Endodermal cell (in vitro differentiated cells): ENCODE measurements at regions not wholly inside any gene's neighbourhood (a gene's known extent, or its start where the extent isn't known, plus 50 kb on each side); places are given as distances from the start of the nearest gene placed in this dataset.

Experiments used
- DNase-seq: peaks from one replicate; pipeline ENCODE4 v3.0.0-alpha.2; 2017
- H3K27ac ChIP-seq: 2 replicates; pipeline ENCODE4 v1.5.1; 2013; ENCODE audit warnings: mild to moderate bottlenecking, low read depth, low read length, moderate library complexity
- H3K27me3 ChIP-seq: 2 replicates; pipeline ENCODE4 v1.6.1; 2013; ENCODE audit warnings: mild to moderate bottlenecking, low read length, moderate library complexity; ENCODE audit not compliant: insufficient read depth, control insufficient read depth, poor library complexity, severe bottlenecking
- H3K36me3 ChIP-seq: 2 replicates; pipeline ENCODE4 v1.7.0; 2013; ENCODE audit warnings: mild to moderate bottlenecking, low read length, moderate library complexity; ENCODE audit not compliant: control insufficient read depth, insufficient read depth
- H3K4me1 ChIP-seq: one replicate; pipeline ENCODE4 v1.7.0; 2013; ENCODE audit warnings: low read length; ENCODE audit not compliant: control insufficient read depth, insufficient read depth
- H3K4me3 ChIP-seq: 2 replicates; pipeline ENCODE4 v1.5.1; 2013; ENCODE audit warnings: mild to moderate bottlenecking, low read length, moderate library complexity
- H3K9ac ChIP-seq: 2 replicates; pipeline ENCODE4 v1.6.1; 2013; ENCODE audit warnings: mild to moderate bottlenecking, low read length, moderate library complexity; ENCODE audit not compliant: poor library complexity, severe bottlenecking; ENCODE audit errors: extremely low read depth
- H3K9me3 ChIP-seq: 2 replicates; pipeline ENCODE4 v1.6.1; 2013; ENCODE audit warnings: mild to moderate bottlenecking, low read length, moderate library complexity; ENCODE audit not compliant: control insufficient read depth
- H3K27ac Mint-ChIP-seq: 2 replicates; pipeline ENCODE4 v1.8.0; 2020; ENCODE audit warnings: mixed read lengths
- H3K27me3 Mint-ChIP-seq: 2 replicates; pipeline ENCODE4 v1.8.0; 2021; ENCODE audit warnings: mild to moderate bottlenecking, mixed read lengths; ENCODE audit not compliant: insufficient read depth
- H3K36me3 Mint-ChIP-seq: 2 replicates; pipeline ENCODE4 v1.8.0; 2020; ENCODE audit warnings: low read depth, mixed read lengths
- H3K4me1 Mint-ChIP-seq: 2 replicates; pipeline ENCODE4 v1.8.0; 2020; ENCODE audit warnings: mixed read lengths
- H3K4me3 Mint-ChIP-seq: 2 replicates; pipeline ENCODE4 v1.8.0; 2020; ENCODE audit warnings: mild to moderate bottlenecking, moderate library complexity, mixed read lengths
- H3K9me3 Mint-ChIP-seq: 2 replicates; pipeline ENCODE4 v1.8.0; 2020; ENCODE audit warnings: mild to moderate bottlenecking, mixed read lengths
- WGBS, 2 experiments: methylation state at CpG; one replicate each; pipeline versions ENCODE4 v1.1.5 to v1.1.7; 2013; ENCODE audit warnings: missing lambda C conversion rate in 2 of 2, mixed read lengths in 1 of 2; ENCODE audit not compliant: insufficient coverage in 1 of 2, insufficient read length in 1 of 2; 5-methylcytosine and 5-hydroxymethylcytosine counted together
- TF ChIP-seq, protein P1 (sequence below): fragments of 200-600 bp; sonication (generic); conservative IDR thresholded peaks from 2 replicates; pipeline ENCODE4 v1.5.0; 2021; ENCODE audit warnings: antibody characterized with exemption, mild to moderate bottlenecking

DNA sequence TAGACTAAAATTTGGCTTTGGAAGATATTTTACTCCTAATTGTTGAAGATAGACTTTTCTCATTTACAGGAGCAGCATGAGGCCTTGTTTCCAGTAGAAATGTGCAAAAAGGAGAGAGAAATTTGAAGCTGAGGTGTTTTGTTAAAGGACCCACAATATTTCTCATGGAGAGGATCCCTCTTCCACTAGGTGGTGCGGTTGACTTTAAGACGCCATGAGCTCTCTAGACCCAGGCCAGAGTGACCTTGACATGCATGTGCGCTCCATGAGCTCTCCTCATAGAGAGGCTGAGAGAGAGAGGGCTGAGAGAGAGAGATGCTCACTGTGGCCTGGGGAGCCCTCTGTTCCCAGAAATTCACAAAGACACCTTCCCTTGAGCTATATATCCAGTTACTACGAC lies 861.2 kb upstream of the EYS start:
- H3K27ac Mint-ChIP-seq, result no peak overlapping the region
- WGBS, 2 experiments, result 90 to 100% methylated on average over 2 to 4 of the region's 4 CpGs
- DNase-seq, result peak; percentile 59

DNA sequence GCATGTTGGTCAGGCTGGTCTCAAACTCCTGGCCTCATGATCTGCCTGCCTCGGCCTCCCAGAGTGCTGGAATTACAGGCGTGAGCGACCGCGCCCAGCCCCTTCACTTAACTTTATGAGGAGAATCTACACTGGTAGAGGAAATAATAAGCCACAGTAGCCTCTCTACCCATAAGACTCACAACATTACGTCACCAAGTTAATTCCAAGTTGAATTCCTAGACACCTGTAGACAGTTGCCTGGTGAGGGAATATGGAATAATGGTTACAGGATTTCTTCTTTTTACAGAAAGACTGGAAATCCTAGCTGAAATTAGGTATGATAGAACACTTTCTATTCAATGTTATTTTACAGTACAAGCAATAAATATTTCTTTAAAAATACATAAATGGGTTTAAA lies 854.5 kb upstream of the EYS start:
- DNase-seq, result no peak
- peaks cover 14% of the 10 kb centered on the region for H3K9me3 ChIP-seq
- Mint-ChIP-seq H3K27ac (no peak overlapping the region), H3K27me3 (no peaks in the 10 kb centered on the region), H3K4me1 (no peaks in the 10 kb centered on the region), H3K4me3 (no peak overlapping the region), H3K36me3 (no peaks in the 10 kb centered on the region), H3K9me3 (peaks cover 6% of the 10 kb centered on the region)
- no peak overlapping the region for H3K27ac ChIP-seq
- no peaks in the 10 kb centered on the region for H3K36me3 ChIP-seq
- no peak overlapping the region for H3K9ac ChIP-seq
- H3K4me3 ChIP-seq, result no peak overlapping the region
- TF ChIP-seq, protein P1, sequence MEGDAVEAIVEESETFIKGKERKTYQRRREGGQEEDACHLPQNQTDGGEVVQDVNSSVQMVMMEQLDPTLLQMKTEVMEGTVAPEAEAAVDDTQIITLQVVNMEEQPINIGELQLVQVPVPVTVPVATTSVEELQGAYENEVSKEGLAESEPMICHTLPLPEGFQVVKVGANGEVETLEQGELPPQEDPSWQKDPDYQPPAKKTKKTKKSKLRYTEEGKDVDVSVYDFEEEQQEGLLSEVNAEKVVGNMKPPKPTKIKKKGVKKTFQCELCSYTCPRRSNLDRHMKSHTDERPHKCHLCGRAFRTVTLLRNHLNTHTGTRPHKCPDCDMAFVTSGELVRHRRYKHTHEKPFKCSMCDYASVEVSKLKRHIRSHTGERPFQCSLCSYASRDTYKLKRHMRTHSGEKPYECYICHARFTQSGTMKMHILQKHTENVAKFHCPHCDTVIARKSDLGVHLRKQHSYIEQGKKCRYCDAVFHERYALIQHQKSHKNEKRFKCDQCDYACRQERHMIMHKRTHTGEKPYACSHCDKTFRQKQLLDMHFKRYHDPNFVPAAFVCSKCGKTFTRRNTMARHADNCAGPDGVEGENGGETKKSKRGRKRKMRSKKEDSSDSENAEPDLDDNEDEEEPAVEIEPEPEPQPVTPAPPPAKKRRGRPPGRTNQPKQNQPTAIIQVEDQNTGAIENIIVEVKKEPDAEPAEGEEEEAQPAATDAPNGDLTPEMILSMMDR, result no peak
- 94% methylated on average over 6 of the region's 6 CpGs; no CpG with 5 or more reads in 1 of the 2 experiments for WGBS, 2 experiments
- H3K4me1 ChIP-seq, result no peaks in the 10 kb centered on the region
- H3K27me3 ChIP-seq, result no peaks in the 10 kb centered on the region

More for the DNA sequence above, 861.2 kb upstream of the EYS start:
- Mint-ChIP-seq H3K9me3 (no peaks in the 10 kb centered on the region), H3K36me3 (no peaks in the 10 kb centered on the region), H3K4me3 (no peak overlapping the region), H3K4me1 (peaks cover 8% of the 10 kb centered on the region), H3K27me3 (no peaks in the 10 kb centered on the region)
- TF ChIP-seq, protein P1, result peak; percentile 61
- Histone ChIP-seq H3K4me1 (no peaks in the 10 kb centered on the region), H3K27ac (no peak overlapping the region), H3K36me3 (no peaks in the 10 kb centered on the region), H3K9me3 (peaks cover 14% of the 10 kb centered on the region), H3K4me3 (no peak overlapping the region), H3K9ac (no peak overlapping the region), H3K27me3 (no peaks in the 10 kb centered on the region)

DNA sequence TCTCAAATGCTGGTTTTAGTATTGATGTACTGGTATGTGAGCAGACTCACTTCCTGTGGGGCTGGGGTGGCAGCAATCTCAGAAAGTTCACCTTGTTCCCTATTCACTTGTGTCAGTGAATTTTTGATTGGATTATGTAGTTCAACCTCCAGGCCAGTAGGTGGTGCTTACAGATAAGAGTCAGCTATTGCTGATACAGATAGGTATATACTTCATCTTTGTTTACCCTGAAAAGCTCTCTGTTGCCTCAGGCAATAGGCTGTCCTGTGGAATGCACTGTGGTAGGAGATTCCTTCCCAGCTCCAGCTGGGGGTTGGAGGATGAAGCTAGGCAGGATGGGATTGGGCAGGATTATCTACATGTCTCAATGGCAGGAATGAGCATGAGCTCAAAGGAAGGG lies 851.2 kb upstream of the EYS start:
- H3K4me3 ChIP-seq, result no peak overlapping the region

More for the DNA sequence above, 851.2 kb upstream of the EYS start:
- Histone ChIP-seq H3K36me3 (no peaks in the 10 kb centered on the region), H3K4me1 (no peaks in the 10 kb centered on the region), H3K27ac (no peak overlapping the region), H3K9me3 (peaks cover 9% of the 10 kb centered on the region), H3K27me3 (no peaks in the 10 kb centered on the region), H3K9ac (no peak overlapping the region)
- Mint-ChIP-seq H3K4me3 (no peak overlapping the region), H3K4me1 (no peaks in the 10 kb centered on the region), H3K9me3 (peaks cover 18% of the 10 kb centered on the region), H3K36me3 (no peaks in the 10 kb centered on the region), H3K27me3 (no peaks in the 10 kb centered on the region), H3K27ac (no peak overlapping the region)
- TF ChIP-seq, protein P1, result peak; percentile 47
- DNase-seq, result peak; percentile 44
